Activated effector memory CD4-positive, alpha-beta T cell treated with anti-CD3 and anti-CD28 coated beads, Interleukin-2, amount 50 U/mL, for 16 hours (primary cell): ENCODE measurements at regions not wholly inside any gene's neighbourhood (a gene's known extent, or its start where the extent isn't known, plus 50 kb on each side); places are given as distances from the start of the nearest gene placed in this dataset.

ENCODE experiments used
- DNase-seq: peaks from one replicate; pipeline ENCODE4 v3.0.0-alpha.2; 2020

- DNase-seq, result no peak
These were observed 148.2 kb upstream of the FSTL4 start for GRCh38 chr5:133760532-133760931.

- DNase-seq, result no peak
These were observed 146.3 kb upstream of the FSTL4 start for GRCh38 chr5:133758641-133759040.

GRCh38 chr5:133757396-133757945 lies 145.1 kb upstream of the FSTL4 start:
- DNase-seq, result no peak

- DNase-seq, result no peak
These were observed 144.4 kb upstream of the FSTL4 start for GRCh38 chr5:133756756-133757155.

- DNase-seq, result no peak
These were observed 143.7 kb upstream of the FSTL4 start for GRCh38 chr5:133756036-133756435.

- DNase-seq, result peak; percentile 66
These were observed 142.3 kb upstream of the FSTL4 start for GRCh38 chr5:133754575-133755169.

- no peak for DNase-seq
These were observed 141.5 kb upstream of the FSTL4 start for GRCh38 chr5:133753856-133754255.

GRCh38 chr5:133751846-133752245 lies 139.5 kb upstream of the FSTL4 start:
- DNase-seq, result no peak

GRCh38 chr5:133751421-133751820 lies 139.1 kb upstream of the FSTL4 start:
- DNase-seq, result no peak

GRCh38 chr5:133750856-133751255 lies 138.5 kb upstream of the FSTL4 start:
- no peak for DNase-seq

GRCh38 chr5:133750356-133750755 lies 138.0 kb upstream of the FSTL4 start:
- no peak for DNase-seq

- no peak for DNase-seq
These were observed 137.1 kb upstream of the FSTL4 start for GRCh38 chr5:133749331-133749985.

GRCh38 chr5:133746834-133747233 lies 134.5 kb upstream of the FSTL4 start:
- no peak for DNase-seq

- no peak for DNase-seq
These were observed 132.6 kb upstream of the FSTL4 start for GRCh38 chr5:133744960-133745308.

- no peak for DNase-seq
These were observed 132.0 kb upstream of the FSTL4 start for GRCh38 chr5:133744051-133744959.

- no peak for DNase-seq
These were observed 130.2 kb upstream of the FSTL4 start for GRCh38 chr5:133742431-133742988.

- DNase-seq, result no peak
These were observed 129.5 kb upstream of the FSTL4 start for GRCh38 chr5:133741818-133742355.

- DNase-seq, result no peak
These were observed 129.1 kb upstream of the FSTL4 start for GRCh38 chr5:133741396-133741795.

- DNase-seq, result no peak
These were observed 126.9 kb upstream of the FSTL4 start for GRCh38 chr5:133739181-133739780.

- DNase-seq, result no peak
These were observed 125.9 kb upstream of the FSTL4 start for GRCh38 chr5:133738271-133738670.

GRCh38 chr5:133736512-133736911 lies 124.2 kb upstream of the FSTL4 start:
- no peak for DNase-seq

GRCh38 chr5:133735346-133735745 lies 123.0 kb upstream of the FSTL4 start:
- no peak for DNase-seq

GRCh38 chr5:133734916-133735315 lies 122.6 kb upstream of the FSTL4 start:
- DNase-seq, result no peak
